HEK293T (cell line): ENCODE measurements at regions not wholly inside any gene's neighbourhood (a gene's known extent, or its start where the extent isn't known, plus 50 kb on each side); places are given as distances from the start of the nearest gene placed in this dataset.

ENCODE experiments used
- CTCF ChIA-PET: fragments of 350-600 bp; formaldehyde crosslinking; extraction: SDS; loops from one replicate; lab custom pipeline; 2021; ENCODE audit warnings: antibody characterized with exemption, inconsistent platforms; lab: Yijun Ruan, JAX
- POLR2A ChIA-PET: fragments of 350-600 bp; formaldehyde crosslinking; extraction: SDS; loops from one replicate; lab custom pipeline; 2020; ENCODE audit warnings: antibody characterized with exemption, inconsistent platforms; lab: Yijun Ruan, JAX
- DNase-seq: peaks from one replicate; pipeline ENCODE4 v3.0.0; 2012; ENCODE audit warnings: mixed read lengths; ENCODE audit errors: extremely low spot score
- ARNT ChIP-seq: fragments of 450-650 bp; IDR thresholded peaks from 2 replicates; pipeline ENCODE4 v1.6.1; 2017; ENCODE audit warnings: mild to moderate bottlenecking
- BHLHE40 ChIP-seq: fragments of 450-650 bp; IDR thresholded peaks from 2 replicates; pipeline ENCODE4 v1.6.1; 2016; ENCODE audit warnings: mild to moderate bottlenecking, moderate library complexity, borderline replicate concordance
- CTBP1 ChIP-seq: fragments of 450-650 bp; IDR thresholded peaks from 2 replicates; pipeline ENCODE4 v1.6.1; 2016; ENCODE audit warnings: borderline replicate concordance
- ELF4 ChIP-seq: fragments of 450-650 bp; IDR thresholded peaks from 2 replicates; pipeline ENCODE4 v1.6.1; 2017; ENCODE audit warnings: antibody characterized with exemption
- FOXA1 ChIP-seq: fragments of 450-650 bp; IDR thresholded peaks from 2 replicates; pipeline ENCODE4 v1.6.1; 2016; ENCODE audit warnings: mild to moderate bottlenecking
- FOXK2 ChIP-seq: fragments of 450-650 bp; IDR thresholded peaks from 2 replicates; pipeline ENCODE4 v1.6.1; 2016; ENCODE audit warnings: mild to moderate bottlenecking
- FOXM1 ChIP-seq: fragments of 450-650 bp; IDR thresholded peaks from 2 replicates; pipeline ENCODE4 v1.6.1; 2017; ENCODE audit warnings: mild to moderate bottlenecking, borderline replicate concordance
- HDGF ChIP-seq: fragments of 450-650 bp; IDR thresholded peaks from 2 replicates; pipeline ENCODE4 v1.6.1; 2017; ENCODE audit warnings: antibody characterized with exemption, borderline replicate concordance
- L3MBTL2 ChIP-seq: fragments of 450-650 bp; conservative IDR thresholded peaks from 2 replicates; pipeline ENCODE4 v1.6.1; 2016; ENCODE audit warnings: mild to moderate bottlenecking
- LEF1 ChIP-seq: fragments of 450-650 bp; IDR thresholded peaks from 2 replicates; pipeline ENCODE4 v1.6.1; 2017; ENCODE audit warnings: mild to moderate bottlenecking, borderline replicate concordance
- NFRKB ChIP-seq: fragments of 450-650 bp; IDR thresholded peaks from 2 replicates; pipeline ENCODE4 v1.6.1; 2016; ENCODE audit warnings: mild to moderate bottlenecking, moderate library complexity
- SP1 ChIP-seq: fragments of 450-650 bp; IDR thresholded peaks from 2 replicates; pipeline ENCODE4 v1.6.1; 2017
- SUZ12 ChIP-seq: fragments of 450-650 bp; IDR thresholded peaks from 2 replicates; pipeline ENCODE4 v1.6.1; 2016; ENCODE audit warnings: mild to moderate bottlenecking
- TARDBP ChIP-seq: fragments of 450-650 bp; IDR thresholded peaks from 2 replicates; pipeline ENCODE4 v1.6.1; 2016
- ZNF384 ChIP-seq: fragments of 450-650 bp; IDR thresholded peaks from 2 replicates; pipeline ENCODE4 v1.6.1; 2016
- TF ChIP-seq, protein P1 (sequence below): fragments of 450-650 bp; IDR thresholded peaks from 2 replicates; pipeline ENCODE4 v1.6.1; 2016

- POLR2A ChIA-PET, result no interaction called here
- CTCF ChIA-PET, result no interaction called here
- no peak for DNase-seq
- TF ChIP-seq FOXK2 (no peak), ZNF384 (no peak), BHLHE40 (no peak), NFRKB (no peak), ELF4 (no peak), TARDBP (no peak), SP1 (no peak), SUZ12 (no peak), FOXM1 (no peak)
Observed at GRCh38 chr5:167271081-167271480, 1020.4 kb upstream of the WWC1 start.

GRCh38 chr5:167271511-167271910 is 1019.9 kb upstream of the WWC1 start:
- POLR2A ChIA-PET, result no interaction called here
- CTCF ChIA-PET, result no interaction called here
- TF ChIP-seq ELF4, result no peak
- no peak for TF ChIP-seq L3MBTL2
- TF ChIP-seq LEF1, result no peak
- no peak for TF ChIP-seq FOXM1
- no peak for TF ChIP-seq FOXA1
- TF ChIP-seq SUZ12, result no peak
- TF ChIP-seq CTBP1, result no peak
- no peak for DNase-seq

DNA sequence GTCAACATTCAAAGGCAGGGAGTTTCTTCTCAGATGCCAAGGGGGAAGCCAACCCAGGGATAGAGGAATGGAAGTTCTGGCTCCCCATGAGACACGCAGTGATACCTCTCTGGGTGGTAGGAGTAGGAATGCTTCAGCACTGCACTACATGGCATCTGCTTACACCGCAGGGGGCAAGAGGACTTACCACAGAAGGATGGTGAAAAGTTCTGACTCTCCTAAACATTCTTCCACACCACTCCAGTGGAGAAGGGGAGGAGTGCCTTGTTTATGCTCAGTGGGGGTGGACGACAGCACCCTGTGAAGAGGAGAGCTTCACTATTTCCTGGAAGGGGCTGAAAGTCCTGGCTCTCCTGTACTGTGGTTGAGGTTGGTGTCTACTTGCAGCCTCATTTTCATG is 1011.3 kb upstream of the WWC1 start:
- CTCF ChIA-PET, result no interaction called here
- DNase-seq, result no peak
- TF ChIP-seq FOXK2, result no peak
- TF ChIP-seq LEF1, result no peak
- TF ChIP-seq ELF4, result no peak
- no peak for TF ChIP-seq BHLHE40
- no peak for TF ChIP-seq TARDBP
- no peak for TF ChIP-seq CTBP1
- TF ChIP-seq FOXM1, result no peak
- no peak for TF ChIP-seq L3MBTL2
- no peak for TF ChIP-seq ARNT
- TF ChIP-seq, protein P1, sequence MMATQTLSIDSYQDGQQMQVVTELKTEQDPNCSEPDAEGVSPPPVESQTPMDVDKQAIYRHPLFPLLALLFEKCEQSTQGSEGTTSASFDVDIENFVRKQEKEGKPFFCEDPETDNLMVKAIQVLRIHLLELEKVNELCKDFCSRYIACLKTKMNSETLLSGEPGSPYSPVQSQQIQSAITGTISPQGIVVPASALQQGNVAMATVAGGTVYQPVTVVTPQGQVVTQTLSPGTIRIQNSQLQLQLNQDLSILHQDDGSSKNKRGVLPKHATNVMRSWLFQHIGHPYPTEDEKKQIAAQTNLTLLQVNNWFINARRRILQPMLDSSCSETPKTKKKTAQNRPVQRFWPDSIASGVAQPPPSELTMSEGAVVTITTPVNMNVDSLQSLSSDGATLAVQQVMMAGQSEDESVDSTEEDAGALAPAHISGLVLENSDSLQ, result no peak
- no peak for TF ChIP-seq NFRKB
- POLR2A ChIA-PET, result no interaction called here

DNA sequence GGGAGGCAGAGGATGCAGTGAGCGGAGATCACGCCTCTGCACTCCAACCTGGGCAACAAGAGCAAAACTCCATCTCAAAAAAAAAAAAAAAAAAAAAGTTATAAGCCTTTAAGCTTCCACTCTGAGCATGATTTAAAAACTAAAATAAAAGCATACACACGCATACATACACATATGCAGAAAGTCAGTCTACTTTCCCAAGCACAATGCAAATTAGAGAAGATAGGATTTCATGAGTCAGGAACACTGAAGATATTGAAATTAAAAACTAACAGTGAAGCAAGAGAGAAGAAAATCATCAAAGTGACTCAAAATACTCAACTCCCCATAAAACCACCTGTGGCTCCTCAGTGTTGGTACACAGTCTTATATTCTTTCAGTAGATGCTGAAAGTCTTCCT is 1009.5 kb upstream of the WWC1 start:
- ChIA-PET POLR2A (no interaction called here), CTCF (no interaction called here)
- DNase-seq, result no peak
- TF ChIP-seq TARDBP (no peak), L3MBTL2 (no peak), FOXM1 (no peak), FOXK2 (no peak), NFRKB (no peak), ELF4 (no peak), FOXA1 (no peak), CTBP1 (no peak), SUZ12 (no peak), SP1 (no peak)
- TF ChIP-seq, protein P1, result no peak

DNA sequence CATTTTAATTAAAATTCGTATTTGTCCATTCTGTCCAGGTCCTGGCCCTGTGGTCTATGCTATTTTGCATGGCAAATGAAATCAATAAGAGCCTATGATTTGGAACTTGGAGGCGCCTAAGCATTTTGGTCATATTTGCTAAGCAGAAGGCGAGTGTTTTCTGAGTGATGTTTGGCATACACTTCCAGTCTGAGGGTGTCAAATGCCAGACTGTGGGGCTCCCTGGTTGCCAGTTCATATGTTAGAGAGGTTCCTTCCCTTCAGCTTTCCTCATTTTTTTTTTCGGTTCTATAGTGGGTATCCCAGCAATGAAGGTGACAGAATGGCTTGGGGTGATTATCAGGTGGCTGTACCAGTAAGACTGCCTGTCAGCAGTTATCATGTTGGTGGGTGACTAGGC is 1007.8 kb upstream of the WWC1 start:
- TF ChIP-seq ELF4 (no peak), TARDBP (no peak), SP1 (no peak), BHLHE40 (no peak), ARNT (no peak), SUZ12 (no peak), FOXK2 (no peak), LEF1 (no peak), NFRKB (no peak), ZNF384 (no peak), CTBP1 (no peak), FOXM1 (no peak), FOXA1 (no peak)
- TF ChIP-seq, protein P1, result no peak
- no peak for DNase-seq
- ChIA-PET CTCF (no interaction called here), POLR2A (no interaction called here)

GRCh38 chr5:167284222-167284890 is 1007.1 kb upstream of the WWC1 start:
- CTCF ChIA-PET, result no interaction called here
- POLR2A ChIA-PET, result no interaction called here
- TF ChIP-seq L3MBTL2, result no peak
- no peak for TF ChIP-seq ARNT
- TF ChIP-seq FOXA1, result no peak
- no peak for TF ChIP-seq ELF4
- no peak for TF ChIP-seq SUZ12
- TF ChIP-seq, protein P1, result no peak
- no peak for TF ChIP-seq FOXK2
- no peak for TF ChIP-seq HDGF
- no peak for TF ChIP-seq ZNF384
- no peak for TF ChIP-seq TARDBP
- TF ChIP-seq BHLHE40, result no peak
- no peak for TF ChIP-seq FOXM1
- no peak for TF ChIP-seq NFRKB
- no peak for TF ChIP-seq SP1
- no peak for TF ChIP-seq LEF1
- DNase-seq, result no peak
